ENCODE measurements at regions not wholly inside any gene's neighbourhood (a gene's known extent, or its start where the extent isn't known, plus 50 kb on each side); places are given as distances from the start of the nearest gene placed in this dataset.

DNA sequence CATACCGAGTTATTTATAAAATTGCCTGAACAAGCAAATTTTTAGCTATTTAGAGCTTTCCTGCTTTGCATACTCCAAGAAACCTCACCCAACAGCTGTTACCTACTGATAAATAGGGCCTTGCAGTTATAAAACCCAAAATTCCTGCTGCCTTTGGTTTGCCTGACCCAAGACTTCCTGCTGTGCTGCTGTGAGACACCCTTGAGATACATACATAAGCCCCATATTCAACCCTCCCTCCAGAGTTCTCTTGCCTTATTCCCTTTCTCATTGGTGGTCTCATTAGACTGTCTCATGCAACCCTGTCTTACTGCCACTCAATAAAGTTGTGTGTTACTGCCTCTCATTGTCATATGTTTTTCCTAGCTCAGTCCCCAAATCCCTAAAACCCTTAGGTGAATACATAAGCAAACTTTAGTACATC, 677.6 kb downstream of the UQCRFS1 start:
- no peak for TF ChIP-seq NFIC (IDR thresholded peaks at IDR 0.05)
- TF ChIP-seq YY1 (IDR thresholded peaks at IDR 0.05; ENCODE audit: low read depth): no peak
- TF ChIP-seq, protein P1, sequence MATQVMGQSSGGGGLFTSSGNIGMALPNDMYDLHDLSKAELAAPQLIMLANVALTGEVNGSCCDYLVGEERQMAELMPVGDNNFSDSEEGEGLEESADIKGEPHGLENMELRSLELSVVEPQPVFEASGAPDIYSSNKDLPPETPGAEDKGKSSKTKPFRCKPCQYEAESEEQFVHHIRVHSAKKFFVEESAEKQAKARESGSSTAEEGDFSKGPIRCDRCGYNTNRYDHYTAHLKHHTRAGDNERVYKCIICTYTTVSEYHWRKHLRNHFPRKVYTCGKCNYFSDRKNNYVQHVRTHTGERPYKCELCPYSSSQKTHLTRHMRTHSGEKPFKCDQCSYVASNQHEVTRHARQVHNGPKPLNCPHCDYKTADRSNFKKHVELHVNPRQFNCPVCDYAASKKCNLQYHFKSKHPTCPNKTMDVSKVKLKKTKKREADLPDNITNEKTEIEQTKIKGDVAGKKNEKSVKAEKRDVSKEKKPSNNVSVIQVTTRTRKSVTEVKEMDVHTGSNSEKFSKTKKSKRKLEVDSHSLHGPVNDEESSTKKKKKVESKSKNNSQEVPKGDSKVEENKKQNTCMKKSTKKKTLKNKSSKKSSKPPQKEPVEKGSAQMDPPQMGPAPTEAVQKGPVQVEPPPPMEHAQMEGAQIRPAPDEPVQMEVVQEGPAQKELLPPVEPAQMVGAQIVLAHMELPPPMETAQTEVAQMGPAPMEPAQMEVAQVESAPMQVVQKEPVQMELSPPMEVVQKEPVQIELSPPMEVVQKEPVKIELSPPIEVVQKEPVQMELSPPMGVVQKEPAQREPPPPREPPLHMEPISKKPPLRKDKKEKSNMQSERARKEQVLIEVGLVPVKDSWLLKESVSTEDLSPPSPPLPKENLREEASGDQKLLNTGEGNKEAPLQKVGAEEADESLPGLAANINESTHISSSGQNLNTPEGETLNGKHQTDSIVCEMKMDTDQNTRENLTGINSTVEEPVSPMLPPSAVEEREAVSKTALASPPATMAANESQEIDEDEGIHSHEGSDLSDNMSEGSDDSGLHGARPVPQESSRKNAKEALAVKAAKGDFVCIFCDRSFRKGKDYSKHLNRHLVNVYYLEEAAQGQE (IDR thresholded peaks at IDR 0.05; ENCODE audit: low read depth): no peak

DNA sequence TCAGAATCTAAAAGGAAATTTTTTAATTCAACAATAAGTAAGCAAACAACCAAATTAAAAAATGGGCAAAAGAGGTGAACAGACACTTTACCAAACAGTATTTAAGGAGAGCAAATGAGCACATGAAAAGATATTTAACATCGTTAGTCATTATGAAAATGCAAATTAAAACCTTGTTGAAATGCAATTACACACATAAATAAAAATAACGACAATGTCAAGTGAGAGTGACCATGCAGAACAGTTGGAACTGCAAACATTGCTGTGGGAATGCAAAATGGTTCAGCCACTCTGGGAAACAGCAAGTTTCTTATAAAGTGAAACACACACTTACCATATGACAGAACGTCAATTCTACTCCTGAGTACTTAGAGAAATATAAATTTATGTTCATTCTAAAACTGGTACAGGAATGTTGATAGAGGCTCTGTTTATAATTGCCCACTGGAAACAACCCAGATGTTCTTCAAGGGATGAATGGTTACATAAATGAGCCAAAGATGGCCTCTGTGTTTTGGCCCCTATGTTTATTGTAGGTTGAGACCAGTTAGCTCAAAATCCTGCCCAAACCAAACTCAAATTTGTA, 678.1 kb downstream of the UQCRFS1 start:
- TF ChIP-seq EGR1 (IDR thresholded peaks at IDR 0.05): no peak
- TF ChIP-seq TEAD4 (IDR thresholded peaks at IDR 0.05): no peak
- TF ChIP-seq RAD21 (IDR thresholded peaks at IDR 0.05; ENCODE audit: low read depth): no peak
- TF ChIP-seq, protein P2, sequence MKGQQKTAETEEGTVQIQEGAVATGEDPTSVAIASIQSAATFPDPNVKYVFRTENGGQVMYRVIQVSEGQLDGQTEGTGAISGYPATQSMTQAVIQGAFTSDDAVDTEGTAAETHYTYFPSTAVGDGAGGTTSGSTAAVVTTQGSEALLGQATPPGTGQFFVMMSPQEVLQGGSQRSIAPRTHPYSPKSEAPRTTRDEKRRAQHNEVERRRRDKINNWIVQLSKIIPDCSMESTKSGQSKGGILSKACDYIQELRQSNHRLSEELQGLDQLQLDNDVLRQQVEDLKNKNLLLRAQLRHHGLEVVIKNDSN (IDR thresholded peaks at IDR 0.05): no peak

DNA sequence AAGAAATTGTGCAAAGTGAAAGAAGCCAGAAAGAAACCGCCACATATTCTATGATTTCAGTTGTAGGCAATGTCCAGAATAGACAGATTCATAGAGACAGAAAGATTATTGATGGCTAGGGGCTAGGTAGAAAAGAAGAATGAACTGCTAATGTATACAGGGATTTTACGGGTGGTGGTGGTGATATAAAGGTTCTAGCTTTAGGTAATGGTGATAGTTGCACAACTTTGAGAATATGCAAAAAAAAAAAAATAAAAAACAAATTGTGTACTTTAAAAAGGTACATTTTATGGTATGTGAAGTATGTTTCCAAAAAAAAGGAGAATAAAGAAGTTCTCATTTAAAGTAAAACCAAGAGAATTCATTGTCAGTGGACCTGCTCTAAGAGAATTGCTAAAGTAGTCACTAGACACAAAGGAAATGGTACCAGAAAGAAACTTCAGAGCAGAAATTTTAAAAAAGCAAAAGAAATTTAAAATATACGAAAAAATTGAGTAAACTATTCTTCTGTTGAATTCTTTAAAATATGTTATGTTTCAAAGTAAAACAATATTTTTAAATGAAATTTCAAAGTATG, 680.1 kb downstream of the UQCRFS1 start:
- TF ChIP-seq, protein P1 (IDR thresholded peaks at IDR 0.05; ENCODE audit: low read depth): no peak
- TF ChIP-seq TAF1 (IDR thresholded peaks at IDR 0.05; ENCODE audit: low read depth): no peak
- no peak for TF ChIP-seq TCF12 (IDR thresholded peaks at IDR 0.05; ENCODE audit: low read depth)
- no peak for TF ChIP-seq ZBTB7A (IDR thresholded peaks at IDR 0.05; ENCODE audit: low read depth)
- no peak for TF ChIP-seq CEBPB (IDR thresholded peaks at IDR 0.05)
- no peak for TF ChIP-seq NFIC (IDR thresholded peaks at IDR 0.05)
- TF ChIP-seq EP300 (IDR thresholded peaks at IDR 0.05; ENCODE audit: borderline replicate concordance): no peak
- TF ChIP-seq YY1 (IDR thresholded peaks at IDR 0.05; ENCODE audit: low read depth): no peak
- TF ChIP-seq FOXM1 (IDR thresholded peaks at IDR 0.05; ENCODE audit: borderline replicate concordance, low read depth): no peak
- TF ChIP-seq CREB1 (IDR thresholded peaks at IDR 0.05; ENCODE audit: low read depth): no peak
- TF ChIP-seq, protein P2 (IDR thresholded peaks at IDR 0.05): no peak
- TF ChIP-seq RAD21 (IDR thresholded peaks at IDR 0.05; ENCODE audit: low read depth): no peak
- TF ChIP-seq, protein P3, sequence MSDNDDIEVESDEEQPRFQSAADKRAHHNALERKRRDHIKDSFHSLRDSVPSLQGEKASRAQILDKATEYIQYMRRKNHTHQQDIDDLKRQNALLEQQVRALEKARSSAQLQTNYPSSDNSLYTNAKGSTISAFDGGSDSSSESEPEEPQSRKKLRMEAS (IDR thresholded peaks at IDR 0.05): no peak
- no peak for TF ChIP-seq TEAD4 (IDR thresholded peaks at IDR 0.05)
- TF ChIP-seq EGR1 (IDR thresholded peaks at IDR 0.05): no peak

DNA sequence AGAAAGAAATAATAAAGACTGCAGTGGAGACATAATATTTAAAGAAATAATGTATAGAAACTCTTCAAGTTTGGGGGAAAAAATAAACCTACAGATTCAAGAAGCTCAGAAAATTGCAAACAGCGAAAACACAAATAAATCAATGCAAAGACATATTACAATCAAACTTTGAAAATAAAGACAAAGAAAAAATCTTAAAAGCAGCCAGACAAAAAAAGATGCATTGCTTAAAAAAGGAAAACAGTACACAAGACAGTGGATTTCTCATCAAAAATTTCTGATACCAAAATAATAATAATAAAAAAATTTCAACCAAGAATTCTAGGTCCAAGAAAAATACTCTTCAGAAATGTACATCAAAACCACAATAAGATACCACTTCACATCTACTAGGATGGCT, 681.0 kb downstream of the UQCRFS1 start:
- TF ChIP-seq CREB1 (IDR thresholded peaks at IDR 0.05; ENCODE audit: low read depth) (no peak), RAD21 (IDR thresholded peaks at IDR 0.05; ENCODE audit: low read depth) (no peak)

DNA sequence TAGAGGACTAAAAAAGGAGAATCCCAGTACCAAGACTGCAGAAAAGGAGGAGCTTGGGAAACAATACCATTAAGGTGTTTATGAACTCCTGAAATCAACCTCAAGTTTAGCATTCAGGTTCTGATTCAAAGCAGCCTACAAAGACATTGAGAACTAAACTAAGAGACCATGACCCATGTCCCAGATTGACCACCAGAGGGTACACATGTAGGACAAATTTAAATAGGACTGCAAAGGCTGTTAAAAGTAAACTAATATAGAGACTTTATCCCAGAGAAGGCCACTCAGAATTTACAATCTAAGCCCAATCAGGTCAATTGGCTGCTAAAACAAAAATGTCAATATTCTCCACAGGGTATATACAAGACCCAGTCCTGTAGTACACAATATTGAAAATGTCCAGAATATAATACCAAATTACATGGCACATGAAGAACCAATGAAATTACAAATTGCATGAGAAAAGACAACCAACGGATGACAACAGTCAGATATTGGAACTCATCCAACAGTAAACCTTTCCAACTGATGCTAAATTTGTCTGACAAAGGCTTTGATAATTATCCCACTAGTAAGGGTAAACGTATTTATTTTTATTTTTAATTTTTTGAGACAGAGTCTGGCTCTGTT, 682.4 kb downstream of the UQCRFS1 start:
- TF ChIP-seq YY1 (IDR thresholded peaks at IDR 0.05; ENCODE audit: low read depth) (no peak), CEBPB (IDR thresholded peaks at IDR 0.05) (no peak), CREB1 (IDR thresholded peaks at IDR 0.05; ENCODE audit: low read depth) (no peak), NFIC (IDR thresholded peaks at IDR 0.05) (no peak), TCF12 (IDR thresholded peaks at IDR 0.05; ENCODE audit: low read depth) (no peak)
- TF ChIP-seq, protein P3 (IDR thresholded peaks at IDR 0.05): no peak
- TF ChIP-seq, protein P1 (IDR thresholded peaks at IDR 0.05; ENCODE audit: low read depth): no peak

All from Ishikawa (cell line).